HG03460 (cell line): ENCODE measurements at regions not wholly inside any gene's neighbourhood (a gene's known extent, or its start where the extent isn't known, plus 50 kb on each side); places are given as distances from the start of the nearest gene placed in this dataset.
A peak's percentile ranks its signal among the peaks of the same experiment; 100 is the strongest.

Source experiments
- ATAC-seq: cut with Tn5 transposase; IDR thresholded peaks from one replicate; pipeline ENCODE4 v1.9.1; 2021; ENCODE audit not compliant: unreplicated experiment

GRCh38 chr3:124429129-124429815, 301.0 kb upstream of the UMPS start:
- ATAC-seq = no peak

GRCh38 chr3:124431331-124431994, 298.8 kb upstream of the UMPS start:
- no peak for ATAC-seq

GRCh38 chr3:124434176-124434575, 296.1 kb upstream of the UMPS start:
- no peak for ATAC-seq

GRCh38 chr3:124435467-124435866, 294.8 kb upstream of the UMPS start:
- no peak for ATAC-seq

GRCh38 chr3:124438813-124439212, 291.4 kb upstream of the UMPS start:
- no peak for ATAC-seq

GRCh38 chr3:124439603-124440002, 290.6 kb upstream of the UMPS start:
- no peak for ATAC-seq

GRCh38 chr3:124441766-124442165, 288.5 kb upstream of the UMPS start:
- no peak for ATAC-seq

- ATAC-seq = no peak
Measured at GRCh38 chr3:124442463-124442862, 287.8 kb upstream of the UMPS start.

GRCh38 chr3:124443446-124443845, 286.8 kb upstream of the UMPS start:
- no peak for ATAC-seq

- no peak for ATAC-seq
Measured at GRCh38 chr3:124444075-124444474, 286.2 kb upstream of the UMPS start.

GRCh38 chr3:124444896-124445295, 285.4 kb upstream of the UMPS start:
- ATAC-seq = no peak

GRCh38 chr3:124447845-124448244, 282.4 kb upstream of the UMPS start:
- no peak for ATAC-seq

GRCh38 chr3:124448954-124449353, 281.3 kb upstream of the UMPS start:
- no peak for ATAC-seq

GRCh38 chr3:124450366-124450765, 279.9 kb upstream of the UMPS start:
- no peak for ATAC-seq

- ATAC-seq = peak; percentile 87
Measured at GRCh38 chr3:124451630-124452317, 278.5 kb upstream of the UMPS start.

GRCh38 chr3:124453189-124453588, 277.1 kb upstream of the UMPS start:
- ATAC-seq = no peak

GRCh38 chr3:124455891-124456290, 274.4 kb upstream of the UMPS start:
- ATAC-seq = no peak

- ATAC-seq = no peak
Measured at GRCh38 chr3:124456506-124456905, 273.7 kb upstream of the UMPS start.

- no peak for ATAC-seq
Measured at GRCh38 chr3:124459678-124460077, 270.6 kb upstream of the UMPS start.

GRCh38 chr3:124461126-124461525, 269.1 kb upstream of the UMPS start:
- ATAC-seq = no peak

GRCh38 chr3:124461838-124462632, 268.2 kb upstream of the UMPS start:
- no peak for ATAC-seq
